Mucosa of descending colon (tissue), 3 donors: ENCODE measurements at regions not wholly inside any gene's neighbourhood (a gene's known extent, or its start where the extent isn't known, plus 50 kb on each side); places are given as distances from the start of the nearest gene placed in this dataset.

Experiments used
- ATAC-seq: fragments of 200-7000 bp; cut with Tn5 transposase; one replicate; pipeline ENCODE4 v1.9.1; 2020; ENCODE audit warnings: mild to moderate bottlenecking, moderate library complexity
- DNase-seq, 3 donors: peaks; one replicate each; pipeline ENCODE4 v3.0.0-alpha.2; 2020
- H3K36me3 ChIP-seq: fragments of 200-600 bp; one replicate; pipeline ENCODE4 v1.8.0; 2021; ENCODE audit warnings: low read depth, mild to moderate bottlenecking
- H3K4me1 ChIP-seq: fragments of 200-600 bp; one replicate; pipeline ENCODE4 v1.8.0; 2021; ENCODE audit warnings: low read depth, mild to moderate bottlenecking
- H3K4me3 ChIP-seq: fragments of 200-600 bp; one replicate; pipeline ENCODE4 v1.8.0; 2021; ENCODE audit warnings: mild to moderate bottlenecking
- H3K9me3 ChIP-seq: fragments of 200-600 bp; one replicate; pipeline ENCODE4 v1.8.0; 2021; ENCODE audit warnings: mild to moderate bottlenecking
- intact Hi-C, 2 donors: fragments of 100-400 bp; cut with DNase I in 1 of 2; cut with micrococcal nuclease in 1 of 2; formaldehyde crosslinking; loops; one replicate each; pipeline versions ENCODE4 v1.11.0 to v1.11.1; 2022; cut with DNase I, micrococcal nuclease
- TF ChIP-seq, protein P1 (sequence below): fragments of 200-600 bp; IDR thresholded peaks from one replicate; pipeline ENCODE4 v1.8.0; 2022; ENCODE audit warnings: antibody characterized with exemption, mild to moderate bottlenecking
- donor health status: DM: no; HTN: no; CAD: no; lungs with moderate emphysema.
- donor health status: DM: no; HTN: no; CAD: no.
- donor health status: DM: no; HTN: yes; CAD: no.

DNA sequence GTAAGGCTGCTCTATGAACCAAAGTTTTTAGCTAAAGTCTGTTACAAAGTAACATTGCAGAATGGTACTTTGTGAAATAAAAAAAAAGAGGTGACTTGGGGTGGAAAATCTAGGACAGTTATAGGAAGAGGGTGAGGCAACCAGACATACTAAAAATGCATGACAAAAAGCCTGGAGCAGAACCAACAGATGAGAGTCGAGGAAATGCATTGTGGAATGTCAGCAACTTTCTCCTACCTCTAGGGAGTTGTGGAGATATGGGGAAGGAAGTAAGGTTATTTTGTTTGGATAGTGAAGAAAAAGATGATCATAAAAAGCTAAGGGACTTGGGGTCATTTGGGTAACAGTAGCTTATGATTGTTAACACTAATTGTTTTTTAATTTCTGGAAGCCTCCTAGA lies 295.6 kb downstream of the S1PR1 start:
- H3K4me1 ChIP-seq = no peaks in the 10 kb centered on the region
- H3K4me3 ChIP-seq = no peak overlapping the region
- no peak for DNase-seq
- TF ChIP-seq, protein P1, sequence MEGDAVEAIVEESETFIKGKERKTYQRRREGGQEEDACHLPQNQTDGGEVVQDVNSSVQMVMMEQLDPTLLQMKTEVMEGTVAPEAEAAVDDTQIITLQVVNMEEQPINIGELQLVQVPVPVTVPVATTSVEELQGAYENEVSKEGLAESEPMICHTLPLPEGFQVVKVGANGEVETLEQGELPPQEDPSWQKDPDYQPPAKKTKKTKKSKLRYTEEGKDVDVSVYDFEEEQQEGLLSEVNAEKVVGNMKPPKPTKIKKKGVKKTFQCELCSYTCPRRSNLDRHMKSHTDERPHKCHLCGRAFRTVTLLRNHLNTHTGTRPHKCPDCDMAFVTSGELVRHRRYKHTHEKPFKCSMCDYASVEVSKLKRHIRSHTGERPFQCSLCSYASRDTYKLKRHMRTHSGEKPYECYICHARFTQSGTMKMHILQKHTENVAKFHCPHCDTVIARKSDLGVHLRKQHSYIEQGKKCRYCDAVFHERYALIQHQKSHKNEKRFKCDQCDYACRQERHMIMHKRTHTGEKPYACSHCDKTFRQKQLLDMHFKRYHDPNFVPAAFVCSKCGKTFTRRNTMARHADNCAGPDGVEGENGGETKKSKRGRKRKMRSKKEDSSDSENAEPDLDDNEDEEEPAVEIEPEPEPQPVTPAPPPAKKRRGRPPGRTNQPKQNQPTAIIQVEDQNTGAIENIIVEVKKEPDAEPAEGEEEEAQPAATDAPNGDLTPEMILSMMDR = no peak
- H3K36me3 ChIP-seq = no peaks in the 10 kb centered on the region
- no peaks in the 10 kb centered on the region for H3K9me3 ChIP-seq
- intact Hi-C loops = no loop called here
- ATAC-seq = no peak

DNA sequence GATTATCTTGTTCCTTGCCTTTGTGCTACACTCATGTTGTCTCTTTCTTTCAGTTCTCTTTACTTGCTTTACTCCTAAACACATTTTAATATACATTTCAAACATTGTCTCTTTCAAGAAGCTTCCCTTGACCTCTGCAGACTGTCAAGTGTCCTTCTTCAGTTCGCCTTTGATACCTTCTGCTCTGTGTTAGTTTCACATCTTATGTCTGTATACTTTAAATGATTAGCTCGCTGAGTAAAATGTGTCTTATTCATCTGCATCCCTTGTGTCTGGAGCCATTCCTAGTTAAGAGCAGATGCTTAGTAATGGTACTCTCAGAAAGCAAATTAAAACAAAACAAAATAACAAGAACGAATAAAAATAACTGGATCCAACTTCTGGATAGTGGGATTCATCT lies 303.3 kb downstream of the S1PR1 start:
- Histone ChIP-seq H3K36me3 (no peaks in the 10 kb centered on the region), H3K4me1 (no peaks in the 10 kb centered on the region), H3K4me3 (no peak overlapping the region), H3K9me3 (no peaks in the 10 kb centered on the region)
- TF ChIP-seq, protein P1 = no peak
- intact Hi-C loops = no loop called here
- DNase-seq = no peak
- ATAC-seq = no peak

GRCh38 chr1:101546885-101547284 lies 310.1 kb downstream of the S1PR1 start:
- intact Hi-C loops = no loop called here
- Histone ChIP-seq H3K4me3 (no peak overlapping the region), H3K36me3 (no peaks in the 10 kb centered on the region), H3K9me3 (no peaks in the 10 kb centered on the region), H3K4me1 (no peaks in the 10 kb centered on the region)
- no peak for DNase-seq
- TF ChIP-seq, protein P1 = no peak
- ATAC-seq = no peak

DNA sequence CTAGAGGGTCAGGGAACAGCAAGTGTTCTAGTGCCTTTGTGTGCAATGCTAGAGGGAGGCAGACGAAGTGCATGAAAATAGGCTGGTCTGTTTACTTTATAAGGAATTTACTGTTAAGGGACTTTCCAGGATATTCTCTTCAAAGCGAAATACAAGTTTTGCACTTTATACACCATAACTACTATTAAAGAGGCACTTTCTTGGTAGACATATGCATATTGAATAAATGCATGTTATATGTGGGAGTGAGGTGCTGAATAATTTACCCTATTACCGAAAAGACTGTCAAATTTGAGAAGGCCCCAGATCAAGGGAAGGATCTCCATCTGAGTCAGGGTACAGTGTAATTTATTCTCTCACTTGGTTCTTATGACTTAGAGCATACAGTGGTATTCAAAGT lies 310.5 kb downstream of the S1PR1 start:
- no peaks in the 10 kb centered on the region for H3K9me3 ChIP-seq
- ATAC-seq (no peak), DNase-seq (no peak)
- no peak overlapping the region for H3K4me3 ChIP-seq
- no peaks in the 10 kb centered on the region for H3K4me1 ChIP-seq
- intact Hi-C loops = no loop called here
- no peaks in the 10 kb centered on the region for H3K36me3 ChIP-seq
- TF ChIP-seq, protein P1 = no peak

- no peaks in the 10 kb centered on the region for H3K4me1 ChIP-seq
- ATAC-seq (no peak), DNase-seq (no peak)
- H3K9me3 ChIP-seq = no peaks in the 10 kb centered on the region
- TF ChIP-seq, protein P1 = no peak
- H3K36me3 ChIP-seq = no peaks in the 10 kb centered on the region
- no peak overlapping the region for H3K4me3 ChIP-seq
- intact Hi-C loops = no loop called here
Observed at GRCh38 chr1:101548376-101548775, 311.6 kb downstream of the S1PR1 start.

GRCh38 chr1:101550581-101550980 lies 313.8 kb downstream of the S1PR1 start:
- no peak for ATAC-seq
- H3K4me3 ChIP-seq = no peak overlapping the region
- no peaks in the 10 kb centered on the region for H3K36me3 ChIP-seq
- intact Hi-C loops = no loop called here
- no peaks in the 10 kb centered on the region for H3K9me3 ChIP-seq
- no peaks in the 10 kb centered on the region for H3K4me1 ChIP-seq
- no peak for DNase-seq
- TF ChIP-seq, protein P1 = no peak
